Panc1 (cell line): ENCODE measurements at regions not wholly inside any gene's neighbourhood (a gene's known extent, or its start where the extent isn't known, plus 50 kb on each side); places are given as distances from the start of the nearest gene placed in this dataset.

Experiments
- ATAC-seq: fragments of 200-7000 bp; cut with Tn5 transposase; 2 replicates; pipeline ENCODE4 v1.9.1; 2020; ENCODE audit warnings: mild to moderate bottlenecking, moderate library complexity
- BruUV-seq: library from RNA; stranded (reverse); fragments of 400-500 nt; replicated peaks from 2 replicates; lab custom pipeline; 2021; lab: Mats Ljungman, UMichigan
- CTCF ChIA-PET: fragments of 300-600 bp; sonication (Branson Sonifier 250); formaldehyde crosslinking; loops from one replicate; lab custom pipeline; 2022; ENCODE audit warnings: antibody characterized with exemption; lab: Charles Lee
- POLR2A ChIA-PET: fragments of 300-600 bp; sonication (Branson Sonifier 250); formaldehyde crosslinking; loops from one replicate; lab custom pipeline; 2022; ENCODE audit warnings: antibody characterized with exemption; lab: Charles Lee
- DNase-seq: peaks from one replicate; pipeline ENCODE4 v3.0.0-alpha.2; 2010; ENCODE audit warnings: low read depth, low spot score
- H3K27ac ChIP-seq: 2 replicates; pipeline ENCODE4 v1.5.1; 2011; ENCODE audit warnings: mild to moderate bottlenecking, low read length, inconsistent platforms
- H3K27me3 ChIP-seq: fragments of 200-500 bp; sonication (Bioruptor generic); 2 replicates; pipeline ENCODE4 v1.6.0; 2014; ENCODE audit warnings: low read length, inconsistent platforms; ENCODE audit not compliant: control insufficient read depth, insufficient read depth
- H3K36me3 ChIP-seq: fragments of 200-500 bp; sonication (Bioruptor generic); 2 replicates; pipeline ENCODE4 v1.5.1; 2014; ENCODE audit warnings: inconsistent platforms, mild to moderate bottlenecking, low read length, moderate library complexity; ENCODE audit not compliant: control insufficient read depth, insufficient read depth
- H3K4me1 ChIP-seq: 2 replicates; pipeline ENCODE4 v1.5.1; 2011; ENCODE audit warnings: inconsistent platforms, mild to moderate bottlenecking, low read length, moderate library complexity; ENCODE audit not compliant: control insufficient read depth, insufficient read depth
- H3K4me3 ChIP-seq, 2 experiments: 2 replicates each; pipeline ENCODE4 v1.5.1; 2011 to 2012; ENCODE audit warnings: low read depth in 2 of 2, low read length in 2 of 2, mild to moderate bottlenecking in 2 of 2, inconsistent platforms in 1 of 2, moderate library complexity in 1 of 2
- H3K9me3 ChIP-seq: fragments of 200-500 bp; sonication (Bioruptor generic); 2 replicates; pipeline ENCODE4 v1.5.1; 2014; ENCODE audit warnings: low read depth, mild to moderate bottlenecking, inconsistent platforms, low read length, moderate library complexity; ENCODE audit not compliant: control insufficient read depth, insufficient read depth
- CTCF ChIP-seq: fragments of 450-650 bp; IDR thresholded peaks from 2 replicates; pipeline ENCODE4 v1.5.1; 2017; ENCODE audit warnings: mild to moderate bottlenecking
- POLR2AphosphoS5 ChIP-seq: IDR thresholded peaks from 2 replicates; pipeline ENCODE4 v1.6.1; 2012; ENCODE audit warnings: mild to moderate bottlenecking, low read depth, low read length, moderate library complexity
- SIN3A ChIP-seq: IDR thresholded peaks from 2 replicates; pipeline ENCODE4 v1.6.1; 2012; ENCODE audit warnings: low read depth, mild to moderate bottlenecking, low read length, moderate library complexity, borderline replicate concordance; ENCODE audit not compliant: insufficient read depth
- TCF7L2 ChIP-seq: IDR thresholded peaks from 2 replicates; pipeline ENCODE4 v1.6.1; 2011; ENCODE audit warnings: mild to moderate bottlenecking, low read depth, low read length, inconsistent platforms
- in situ Hi-C: cut with HindIII; loops from 2 replicates; pipeline ENCODE4 v1.10.0; 2016; ENCODE audit warnings: low sequenced_read_pairs, low pct_unique_long_range_greater_than_20kb
- intact Hi-C: fragments of 100-400 bp; cut with micrococcal nuclease; formaldehyde crosslinking; loops from one replicate; pipeline ENCODE4 v1.10.0; 2022; ENCODE audit not compliant: unreplicated experiment
- TF ChIP-seq, protein P1 (sequence below), 2 experiments: IDR thresholded peaks; 2 replicates each; pipeline ENCODE4 v1.6.1; 2011 to 2012; ENCODE audit warnings: low read depth in 2 of 2, control low read depth in 1 of 2, low read length in 1 of 2, mild to moderate bottlenecking in 1 of 2, moderate library complexity in 1 of 2; ENCODE audit not compliant: insufficient read depth in 1 of 2

DNA sequence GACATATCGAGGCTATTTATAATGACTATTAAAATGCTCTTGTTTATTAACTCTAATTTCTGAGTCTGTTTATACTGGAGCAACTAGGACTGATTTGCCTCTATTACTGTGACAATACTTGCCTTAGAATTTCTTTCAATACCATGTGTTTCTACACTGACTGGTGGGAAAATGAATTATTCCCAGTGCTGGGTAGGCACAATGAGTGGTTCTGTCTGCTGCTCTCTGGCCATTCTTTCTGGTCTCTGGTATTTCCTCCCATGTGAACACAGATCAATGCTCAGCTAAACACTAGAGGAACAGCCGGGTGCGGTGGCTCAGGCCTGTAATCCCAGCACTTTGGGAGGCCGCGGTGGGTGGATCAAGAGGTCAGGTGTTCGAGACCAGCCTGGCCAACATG lies 390.5 kb downstream of the PRDM2 start:
- ChIA-PET POLR2A (interaction anchor here (0.6 kb wide), 1 partner anchor 30 kb away, joined by 3 read pairs; no protein-coding TSS in a partner anchor), CTCF (no interaction called here)
- Histone ChIP-seq H3K27me3 (no peaks in the 10 kb centered on the region), H3K36me3 (no peaks in the 10 kb centered on the region), H3K27ac (no peak overlapping the region), H3K4me1 (no peaks in the 10 kb centered on the region), H3K4me3 (no peak overlapping the region), H3K9me3 (no peaks in the 10 kb centered on the region)
- ATAC-seq = no peak
- TF ChIP-seq CTCF (no peak), POLR2AphosphoS5 (no peak), TCF7L2 (no peak), SIN3A (no peak)
- TF ChIP-seq, protein P1, sequence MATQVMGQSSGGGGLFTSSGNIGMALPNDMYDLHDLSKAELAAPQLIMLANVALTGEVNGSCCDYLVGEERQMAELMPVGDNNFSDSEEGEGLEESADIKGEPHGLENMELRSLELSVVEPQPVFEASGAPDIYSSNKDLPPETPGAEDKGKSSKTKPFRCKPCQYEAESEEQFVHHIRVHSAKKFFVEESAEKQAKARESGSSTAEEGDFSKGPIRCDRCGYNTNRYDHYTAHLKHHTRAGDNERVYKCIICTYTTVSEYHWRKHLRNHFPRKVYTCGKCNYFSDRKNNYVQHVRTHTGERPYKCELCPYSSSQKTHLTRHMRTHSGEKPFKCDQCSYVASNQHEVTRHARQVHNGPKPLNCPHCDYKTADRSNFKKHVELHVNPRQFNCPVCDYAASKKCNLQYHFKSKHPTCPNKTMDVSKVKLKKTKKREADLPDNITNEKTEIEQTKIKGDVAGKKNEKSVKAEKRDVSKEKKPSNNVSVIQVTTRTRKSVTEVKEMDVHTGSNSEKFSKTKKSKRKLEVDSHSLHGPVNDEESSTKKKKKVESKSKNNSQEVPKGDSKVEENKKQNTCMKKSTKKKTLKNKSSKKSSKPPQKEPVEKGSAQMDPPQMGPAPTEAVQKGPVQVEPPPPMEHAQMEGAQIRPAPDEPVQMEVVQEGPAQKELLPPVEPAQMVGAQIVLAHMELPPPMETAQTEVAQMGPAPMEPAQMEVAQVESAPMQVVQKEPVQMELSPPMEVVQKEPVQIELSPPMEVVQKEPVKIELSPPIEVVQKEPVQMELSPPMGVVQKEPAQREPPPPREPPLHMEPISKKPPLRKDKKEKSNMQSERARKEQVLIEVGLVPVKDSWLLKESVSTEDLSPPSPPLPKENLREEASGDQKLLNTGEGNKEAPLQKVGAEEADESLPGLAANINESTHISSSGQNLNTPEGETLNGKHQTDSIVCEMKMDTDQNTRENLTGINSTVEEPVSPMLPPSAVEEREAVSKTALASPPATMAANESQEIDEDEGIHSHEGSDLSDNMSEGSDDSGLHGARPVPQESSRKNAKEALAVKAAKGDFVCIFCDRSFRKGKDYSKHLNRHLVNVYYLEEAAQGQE (IDR thresholded peaks at IDR 0.05; ENCODE audit: insufficient read depth in 1 of 2, low read depth in 2 of 2, low read length in 1 of 2) = no peak
- in situ Hi-C loops (no loop called here), intact Hi-C loops (no loop called here)
- DNase-seq = no peak
- BruUV-seq = no TSS peak

DNA sequence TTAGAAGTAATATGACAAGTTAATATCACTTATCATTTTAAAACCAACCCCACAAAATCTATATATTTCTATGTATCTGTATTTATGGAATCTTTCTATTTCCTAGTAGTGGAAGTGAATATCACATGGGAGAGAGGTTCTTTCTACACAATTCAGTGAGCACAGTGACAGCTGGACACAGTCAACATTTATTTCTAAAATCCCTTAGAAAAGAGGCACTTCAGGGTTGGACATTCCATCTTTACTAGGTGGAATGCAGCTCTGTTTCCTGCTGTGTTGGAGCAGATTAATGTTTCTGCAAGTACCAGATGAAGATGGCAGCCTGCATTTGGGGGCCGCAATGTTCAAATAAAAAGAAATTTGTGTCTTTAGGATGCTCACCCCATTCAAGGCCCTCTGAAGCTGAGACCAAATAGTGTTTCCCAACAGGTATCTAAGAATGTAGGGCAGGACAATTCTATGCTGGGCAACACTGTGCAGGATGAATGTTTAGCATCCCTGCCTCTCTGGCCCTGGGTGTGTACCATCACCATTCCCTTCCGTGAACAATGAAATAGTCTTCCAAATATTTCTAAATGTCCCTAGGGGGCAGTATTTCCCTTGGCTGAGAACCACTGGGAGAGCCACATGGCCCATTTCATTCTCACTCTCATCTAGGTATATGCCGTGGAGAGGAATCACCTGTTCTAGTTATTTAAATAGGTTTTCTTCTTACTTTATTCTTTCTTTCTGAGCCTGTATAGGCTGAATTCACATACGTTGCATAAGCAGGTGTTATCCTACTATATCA lies 394.8 kb downstream of the PRDM2 start:
- ChIA-PET POLR2A (no interaction called here), CTCF (no interaction called here)
- intact Hi-C loops = no loop called here
- H3K9me3 ChIP-seq = no peaks in the 10 kb centered on the region
- in situ Hi-C loops = no loop called here
- H3K36me3 ChIP-seq = no peaks in the 10 kb centered on the region
- no peak for DNase-seq
- no peaks in the 10 kb centered on the region for H3K4me1 ChIP-seq
- peak; percentile 53; the same call in 1 of the 2 replicates for ATAC-seq
- H3K27ac ChIP-seq = no peak overlapping the region
- TF ChIP-seq SIN3A = no peak
- TF ChIP-seq CTCF = peak; percentile 50
- no peaks in the 10 kb centered on the region for H3K27me3 ChIP-seq
- H3K4me3 ChIP-seq = no peak overlapping the region
- no TSS peak for BruUV-seq
